GM12864 (cell line): ENCODE measurements at regions not wholly inside any gene's neighbourhood (a gene's known extent, or its start where the extent isn't known, plus 50 kb on each side); places are given as distances from the start of the nearest gene placed in this dataset.

Source experiments
- DNase-seq: peaks from one replicate; pipeline ENCODE4 v3.0.0-alpha.2; 2011; ENCODE audit warnings: low read depth
- H3K4me3 ChIP-seq: 2 replicates; pipeline ENCODE4 v1.5.1; 2011; ENCODE audit warnings: mild to moderate bottlenecking, low read depth, low read length, control low read depth
- TF ChIP-seq, protein P1 (sequence below): IDR thresholded peaks from 2 replicates; pipeline ENCODE4 v1.5.1; 2011; ENCODE audit warnings: low read depth, mild to moderate bottlenecking, moderate library complexity, low read length, control low read depth, inconsistent platforms; ENCODE audit errors: missing control alignments

DNA sequence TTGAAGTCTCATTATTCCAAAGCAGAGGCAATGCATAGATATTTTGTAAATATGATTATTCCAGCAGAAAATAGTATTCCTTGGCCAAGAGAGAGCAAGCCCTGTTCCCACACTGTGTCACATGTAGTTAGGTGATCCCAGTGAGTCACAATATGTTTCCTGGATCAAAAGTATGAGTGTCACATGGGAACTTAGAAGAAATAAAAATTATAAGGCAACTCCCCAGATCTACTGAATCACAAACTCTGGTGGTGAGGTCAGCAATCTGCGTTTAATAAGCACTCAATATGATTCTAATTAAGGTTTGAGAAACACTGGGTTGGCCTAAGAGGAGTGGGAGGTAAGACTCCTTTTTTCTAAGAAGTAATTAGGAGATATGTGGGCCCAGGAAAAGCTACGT is 1504.5 kb upstream of the PCDH20 start:
- TF ChIP-seq, protein P1, sequence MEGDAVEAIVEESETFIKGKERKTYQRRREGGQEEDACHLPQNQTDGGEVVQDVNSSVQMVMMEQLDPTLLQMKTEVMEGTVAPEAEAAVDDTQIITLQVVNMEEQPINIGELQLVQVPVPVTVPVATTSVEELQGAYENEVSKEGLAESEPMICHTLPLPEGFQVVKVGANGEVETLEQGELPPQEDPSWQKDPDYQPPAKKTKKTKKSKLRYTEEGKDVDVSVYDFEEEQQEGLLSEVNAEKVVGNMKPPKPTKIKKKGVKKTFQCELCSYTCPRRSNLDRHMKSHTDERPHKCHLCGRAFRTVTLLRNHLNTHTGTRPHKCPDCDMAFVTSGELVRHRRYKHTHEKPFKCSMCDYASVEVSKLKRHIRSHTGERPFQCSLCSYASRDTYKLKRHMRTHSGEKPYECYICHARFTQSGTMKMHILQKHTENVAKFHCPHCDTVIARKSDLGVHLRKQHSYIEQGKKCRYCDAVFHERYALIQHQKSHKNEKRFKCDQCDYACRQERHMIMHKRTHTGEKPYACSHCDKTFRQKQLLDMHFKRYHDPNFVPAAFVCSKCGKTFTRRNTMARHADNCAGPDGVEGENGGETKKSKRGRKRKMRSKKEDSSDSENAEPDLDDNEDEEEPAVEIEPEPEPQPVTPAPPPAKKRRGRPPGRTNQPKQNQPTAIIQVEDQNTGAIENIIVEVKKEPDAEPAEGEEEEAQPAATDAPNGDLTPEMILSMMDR: no peak

DNA sequence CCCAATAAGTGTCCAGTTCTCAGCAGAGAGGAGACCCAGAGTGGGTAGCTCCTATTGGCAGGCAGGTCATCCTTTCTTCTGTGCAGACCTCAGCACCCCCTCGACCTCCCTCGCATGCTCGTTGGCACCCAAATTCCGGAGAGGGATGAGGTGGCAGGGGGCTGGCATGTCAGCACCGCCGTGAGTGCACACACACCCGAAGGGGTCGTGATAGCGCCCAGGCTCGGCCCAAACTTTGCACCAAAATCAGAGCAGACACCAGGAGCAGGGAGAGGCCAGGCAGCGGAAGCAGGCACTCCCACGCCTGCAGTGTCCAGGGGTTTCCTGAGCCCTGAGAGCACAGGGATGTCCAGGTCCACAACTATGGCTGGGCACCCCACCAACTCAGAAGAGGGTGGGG is 1503.8 kb upstream of the PCDH20 start:
- no peak overlapping the region for H3K4me3 ChIP-seq
- TF ChIP-seq, protein P1: no peak
- no peak for DNase-seq

More for the DNA sequence above, 1504.5 kb upstream of the PCDH20 start:
- no peak for DNase-seq
- H3K4me3 ChIP-seq: no peak overlapping the region

DNA sequence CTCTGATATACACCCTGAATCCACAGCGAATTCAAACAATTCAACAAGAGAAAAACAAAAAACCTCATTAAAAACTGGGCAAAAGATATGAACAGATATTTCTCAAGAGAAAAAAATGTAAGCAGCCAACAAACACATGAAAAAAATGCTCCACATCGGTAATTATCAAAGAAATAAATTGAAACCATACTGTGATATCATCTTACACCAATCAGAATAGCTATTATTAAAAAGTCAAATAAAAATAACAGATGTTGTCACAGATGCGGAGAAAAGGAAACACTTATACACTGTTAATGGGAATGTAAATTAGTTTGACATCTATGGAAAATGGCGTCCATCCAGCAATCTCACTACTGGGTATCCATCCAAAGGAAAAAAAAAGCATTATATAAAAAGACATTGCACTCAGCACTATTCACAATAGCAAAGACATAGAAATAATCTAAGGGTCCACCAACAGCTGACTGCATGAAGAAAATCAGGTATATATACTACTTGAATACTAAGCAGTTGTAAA is 1495.0 kb upstream of the PCDH20 start:
- TF ChIP-seq, protein P1: no peak
- no peak for DNase-seq
- H3K4me3 ChIP-seq: no peak overlapping the region

DNA sequence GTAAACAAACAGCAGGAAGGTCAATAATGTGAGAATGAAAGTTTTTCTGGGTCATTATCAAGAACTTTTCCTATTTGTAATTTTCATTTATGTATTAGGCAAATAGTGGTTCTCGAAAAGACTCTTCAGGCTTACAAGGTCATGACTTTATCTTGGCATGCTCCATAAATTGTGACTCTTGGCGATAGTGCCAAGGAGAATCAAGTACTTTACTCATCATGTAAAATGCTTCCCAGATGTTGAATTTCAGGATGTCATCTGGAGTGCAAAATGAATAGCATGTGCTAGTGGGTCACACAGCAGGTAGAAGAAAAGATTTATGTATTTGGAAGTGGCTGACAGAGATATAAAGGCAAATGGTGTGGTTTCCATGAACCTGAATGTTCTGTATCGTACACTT is 1492.7 kb upstream of the PCDH20 start:
- H3K4me3 ChIP-seq: no peak overlapping the region
- TF ChIP-seq, protein P1: no peak
- no peak for DNase-seq

DNA sequence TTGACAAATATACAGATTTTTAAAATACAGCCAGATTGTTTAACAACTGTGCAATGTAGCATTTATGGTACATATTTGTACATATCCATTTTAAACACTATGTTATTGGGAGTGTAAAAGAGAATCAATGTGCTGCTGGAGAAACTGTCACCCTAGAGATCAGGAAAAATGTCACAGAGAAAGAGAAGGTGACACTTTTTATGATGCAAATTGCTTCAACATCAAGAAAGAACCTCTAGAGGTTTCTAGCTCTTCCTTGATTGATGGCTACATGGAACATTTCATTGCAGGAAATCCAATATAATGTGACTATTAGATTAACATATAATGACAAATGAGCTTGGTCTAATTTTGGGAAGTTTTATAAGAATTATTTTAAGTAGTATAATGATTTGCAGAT is 1491.2 kb upstream of the PCDH20 start:
- no peak for DNase-seq
- no peak overlapping the region for H3K4me3 ChIP-seq
- TF ChIP-seq, protein P1: no peak

DNA sequence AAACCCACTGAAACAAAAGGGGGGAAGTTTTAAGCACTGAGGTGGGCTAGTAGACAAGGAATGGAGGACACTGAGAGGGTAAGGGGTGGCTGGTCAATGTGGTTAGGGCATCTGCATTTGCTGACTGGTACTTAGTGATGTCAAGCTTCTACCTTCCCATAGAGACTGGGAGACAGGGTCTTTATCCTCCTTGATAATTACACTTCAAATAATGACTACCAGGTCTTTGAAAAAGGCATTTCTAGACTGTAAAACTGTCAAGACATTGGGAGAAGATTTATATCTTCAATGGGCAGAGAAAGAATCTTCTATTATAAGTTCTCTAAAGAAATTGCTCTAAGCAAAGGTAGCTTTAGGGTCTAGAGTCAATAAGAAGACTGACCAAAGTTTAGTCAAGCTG is 1490.8 kb upstream of the PCDH20 start:
- TF ChIP-seq, protein P1: no peak
- DNase-seq: no peak
- H3K4me3 ChIP-seq: no peak overlapping the region

DNA sequence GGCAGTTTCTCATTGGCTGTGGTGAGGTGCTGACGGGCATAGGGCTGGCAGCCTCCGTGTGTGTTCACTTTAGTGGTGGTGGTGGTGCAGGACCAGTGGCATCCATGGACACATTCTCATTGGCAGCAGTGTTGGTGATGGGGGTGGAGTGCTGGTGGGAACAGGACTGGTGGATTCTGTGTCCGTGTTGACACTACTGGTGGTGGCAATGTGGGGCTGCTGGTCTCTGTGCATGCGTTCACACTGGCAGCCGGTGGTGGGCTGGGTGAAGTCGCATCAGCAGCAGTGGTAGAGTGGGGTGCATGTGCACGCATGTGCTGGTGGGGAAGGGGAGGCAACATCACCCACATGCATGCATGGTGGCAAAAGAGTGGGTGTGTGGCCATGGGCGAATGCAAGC is 1471.4 kb upstream of the PCDH20 start:
- no peak overlapping the region for H3K4me3 ChIP-seq
- TF ChIP-seq, protein P1: no peak
- no peak for DNase-seq
